Suppressor macrophage treated with lipopolysaccharide for 4 hours (primary cell): ENCODE measurements at regions not wholly inside any gene's neighbourhood (a gene's known extent, or its start where the extent isn't known, plus 50 kb on each side); places are given as distances from the start of the nearest gene placed in this dataset.
"Not testable (repeated sequence)": the region's sequence is repeated elsewhere in the genome, so short reads cannot be mapped to it uniquely, and the experiment has no call there.

Experiments
- DNase-seq: peaks from one replicate; pipeline ENCODE4 v3.0.0-alpha.2; 2020

- peak; percentile 5 for DNase-seq
Observed at GRCh38 chr6:140711019-140711613, 1336.7 kb upstream of the CITED2 start.

- no peak for DNase-seq
Observed at GRCh38 chr6:140708441-140708840, 1334.0 kb upstream of the CITED2 start.

DNA sequence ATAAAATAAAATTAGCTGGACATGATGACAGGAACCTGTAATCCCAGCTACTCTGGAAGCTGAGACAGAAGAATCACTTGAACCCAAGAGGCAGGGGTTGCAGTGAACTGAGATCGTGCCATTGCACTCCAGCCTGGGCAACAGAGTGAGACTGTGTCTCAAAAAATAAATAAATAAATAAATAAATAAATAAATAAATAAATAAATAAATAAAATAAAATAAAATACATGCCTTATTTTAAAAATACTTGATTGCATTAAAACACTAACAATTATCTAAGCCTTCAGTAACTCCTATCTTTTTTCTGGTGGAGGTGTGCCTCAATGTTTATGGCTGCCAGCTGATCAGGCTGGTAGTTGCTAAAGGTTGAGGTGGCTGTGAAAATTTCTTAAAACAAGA is 1329.6 kb upstream of the CITED2 start:
- not testable (repeated sequence) for DNase-seq

GRCh38 chr6:140697585-140697984 is 1323.1 kb upstream of the CITED2 start:
- no peak for DNase-seq

DNA sequence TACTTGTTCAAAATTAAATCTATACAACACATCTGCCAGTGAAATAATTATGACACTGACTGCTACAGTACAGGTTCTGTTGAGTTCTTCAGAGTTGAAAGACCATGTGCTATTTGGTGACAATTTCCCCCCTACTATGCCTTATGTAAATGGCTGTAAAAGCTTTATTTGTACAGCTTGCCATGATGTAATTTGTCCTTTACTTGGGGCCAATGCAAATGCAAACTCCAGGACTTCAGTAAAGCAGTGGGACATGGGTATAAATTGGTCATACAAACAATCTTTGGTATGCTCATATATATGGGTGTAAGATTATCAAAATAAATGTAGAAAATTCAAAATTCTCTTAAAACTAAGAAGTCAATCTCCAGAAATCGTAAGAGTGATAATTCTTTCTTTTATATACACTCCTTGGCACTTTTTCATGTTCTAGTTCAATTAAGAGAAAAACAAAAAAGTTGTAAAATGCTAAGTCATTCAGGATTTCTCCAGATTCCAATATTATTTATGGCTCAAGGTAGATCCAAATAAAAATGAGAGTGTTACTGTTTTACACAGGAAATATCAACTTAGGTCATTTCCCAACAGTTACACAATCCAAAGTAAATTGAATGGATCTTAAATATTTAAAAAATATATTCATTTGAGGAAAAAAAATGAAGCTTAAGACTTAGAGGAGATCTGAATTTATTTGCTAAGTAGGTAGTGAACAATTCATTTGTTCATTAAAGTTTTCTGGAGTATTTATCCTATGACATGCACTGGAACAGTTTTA is 1310.5 kb upstream of the CITED2 start:
- no peak for DNase-seq

- DNase-seq: no peak
Observed at GRCh38 chr6:140677781-140678528, 1303.5 kb upstream of the CITED2 start.

GRCh38 chr6:140671926-140672325 is 1297.5 kb upstream of the CITED2 start:
- DNase-seq: peak; percentile 2

- DNase-seq: no peak
Observed at GRCh38 chr6:140670021-140670420, 1295.6 kb upstream of the CITED2 start.

DNA sequence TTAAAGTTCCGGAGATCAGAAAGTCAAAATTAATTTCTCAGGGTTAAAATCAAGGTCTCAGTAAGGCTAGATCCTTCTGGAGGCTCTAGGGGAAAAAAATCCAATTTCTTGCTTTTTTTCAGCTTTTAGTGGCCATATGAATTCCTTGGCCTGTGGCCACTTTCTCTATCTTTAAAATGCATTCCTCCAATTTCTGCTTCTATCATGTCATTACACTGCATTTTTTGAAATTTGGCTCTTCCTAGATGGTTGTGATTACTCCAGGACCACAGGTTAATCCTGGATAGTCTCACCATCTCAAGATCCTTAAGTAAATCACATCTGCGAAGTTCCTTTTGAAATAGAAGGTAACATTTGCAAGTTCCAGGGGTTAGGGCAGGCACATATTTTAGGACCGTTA is 1294.9 kb upstream of the CITED2 start:
- no peak for DNase-seq

- no peak for DNase-seq
Observed at GRCh38 chr6:140663772-140664171, 1289.3 kb upstream of the CITED2 start.

GRCh38 chr6:140663094-140663493 is 1288.6 kb upstream of the CITED2 start:
- no peak for DNase-seq

DNA sequence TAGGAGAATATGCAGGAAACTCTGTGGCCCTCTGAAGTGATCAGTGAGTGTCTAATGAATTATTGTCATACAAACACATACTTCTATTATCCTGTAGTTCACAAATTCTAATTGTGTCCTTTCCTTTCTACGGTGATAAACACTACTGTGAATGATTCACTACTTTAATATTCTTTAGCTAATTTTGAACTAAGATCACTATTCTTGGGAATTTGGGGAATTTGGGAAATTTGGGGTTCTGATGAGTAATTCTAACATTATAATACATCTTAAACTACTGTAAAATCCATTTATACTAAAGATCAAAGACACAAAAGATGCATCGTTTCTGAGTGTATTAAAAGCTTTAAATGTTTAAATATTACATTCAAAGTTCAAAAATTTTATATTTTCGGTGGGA is 1287.2 kb upstream of the CITED2 start:
- no peak for DNase-seq

GRCh38 chr6:140660295-140660694 is 1285.8 kb upstream of the CITED2 start:
- no peak for DNase-seq

DNA sequence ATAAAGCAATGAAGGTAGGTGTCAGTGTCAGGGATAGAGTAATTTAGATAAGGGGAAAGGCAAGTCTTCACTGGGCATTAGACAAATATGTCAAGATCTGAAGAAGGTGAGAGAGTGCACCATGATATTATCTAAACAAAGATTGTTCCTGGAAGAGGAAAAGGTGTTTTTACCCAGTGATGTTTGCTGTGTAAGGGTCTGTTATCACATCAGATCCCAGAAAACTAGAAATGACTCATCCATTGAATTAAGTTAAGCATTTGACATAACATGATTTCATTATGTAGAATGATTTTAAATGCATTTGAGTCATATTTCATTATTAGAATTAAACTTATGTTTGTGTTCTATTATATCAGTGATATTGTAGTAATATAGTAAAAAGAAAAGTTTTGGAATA is 1279.5 kb upstream of the CITED2 start:
- no peak for DNase-seq

GRCh38 chr6:140653506-140653905 is 1279.1 kb upstream of the CITED2 start:
- DNase-seq: no peak

- DNase-seq: not testable (repeated sequence)
Observed at GRCh38 chr6:140649502-140649901, 1275.1 kb upstream of the CITED2 start.

DNA sequence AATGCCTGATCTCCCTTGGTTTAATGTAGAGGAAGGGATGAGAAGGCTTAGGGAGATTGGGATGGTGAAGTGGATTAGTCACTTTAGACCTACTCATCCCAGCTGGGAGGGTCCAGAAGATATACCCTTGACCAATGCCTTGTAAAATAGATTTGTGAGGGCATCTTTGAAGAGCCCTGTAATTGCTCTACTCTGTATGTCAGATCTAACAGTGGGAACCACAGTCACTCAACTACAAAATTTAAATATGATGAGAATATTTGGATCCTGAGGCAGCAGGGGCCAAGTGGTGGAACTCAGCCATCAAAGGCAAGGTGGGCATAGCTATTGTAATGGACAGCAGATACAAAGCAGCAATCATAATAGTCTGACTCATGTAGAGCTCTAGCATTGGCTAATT is 1272.9 kb upstream of the CITED2 start:
- not testable (repeated sequence) for DNase-seq

- no peak for DNase-seq
Observed at GRCh38 chr6:140644017-140644416, 1269.6 kb upstream of the CITED2 start.

GRCh38 chr6:140641412-140641811 is 1267.0 kb upstream of the CITED2 start:
- DNase-seq: no peak

GRCh38 chr6:140636908-140637402 is 1262.5 kb upstream of the CITED2 start:
- no peak for DNase-seq

DNA sequence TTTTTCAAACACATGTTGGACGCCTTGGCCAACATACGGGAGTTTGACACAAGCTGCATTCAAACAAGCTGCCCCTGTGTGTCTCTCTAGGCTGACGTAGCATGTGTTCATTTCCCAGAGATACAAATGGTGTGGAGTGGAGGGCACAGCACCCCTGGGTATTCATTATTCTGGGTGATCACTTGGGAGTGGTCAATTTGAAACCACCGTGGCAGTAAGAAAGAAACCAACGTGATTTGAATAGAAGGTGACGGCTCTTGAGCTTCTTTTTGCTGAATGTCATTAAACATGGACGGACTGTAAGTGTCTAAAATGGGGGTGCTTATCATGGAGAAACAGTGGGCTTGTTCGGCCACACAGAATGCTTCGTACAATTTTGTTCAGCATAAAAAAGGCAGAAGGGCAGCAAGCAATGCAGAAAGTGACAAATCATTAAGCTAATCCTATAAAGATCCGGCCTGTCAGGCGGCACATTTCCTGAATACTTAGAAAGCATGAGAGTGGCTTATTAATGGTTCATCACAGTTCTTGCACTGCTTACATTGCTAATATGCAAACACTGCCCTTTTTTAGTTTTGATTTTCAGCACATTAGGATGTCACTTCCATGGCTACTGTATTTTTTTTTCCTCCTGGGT is 1261.9 kb upstream of the CITED2 start:
- DNase-seq: no peak

DNA sequence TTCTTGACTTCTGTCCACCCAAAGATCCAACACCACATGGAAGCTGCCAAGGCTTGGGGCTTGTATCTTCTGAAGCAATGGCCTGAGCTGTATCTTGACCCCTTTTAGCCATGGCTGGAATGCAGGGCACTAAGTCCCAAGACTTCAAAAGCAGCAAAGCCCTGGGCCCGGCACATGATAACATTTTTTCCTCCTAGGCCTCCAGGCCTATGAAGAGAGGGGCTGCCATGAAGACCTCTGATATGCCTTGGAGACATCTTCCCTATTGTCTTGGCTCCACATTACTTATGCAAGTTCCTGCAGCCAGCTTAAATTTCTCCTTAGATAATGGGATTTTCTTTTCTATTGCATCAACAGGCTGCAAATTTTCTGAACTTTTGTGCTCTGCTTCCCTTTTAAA is 1252.6 kb upstream of the CITED2 start:
- DNase-seq: no peak

DNA sequence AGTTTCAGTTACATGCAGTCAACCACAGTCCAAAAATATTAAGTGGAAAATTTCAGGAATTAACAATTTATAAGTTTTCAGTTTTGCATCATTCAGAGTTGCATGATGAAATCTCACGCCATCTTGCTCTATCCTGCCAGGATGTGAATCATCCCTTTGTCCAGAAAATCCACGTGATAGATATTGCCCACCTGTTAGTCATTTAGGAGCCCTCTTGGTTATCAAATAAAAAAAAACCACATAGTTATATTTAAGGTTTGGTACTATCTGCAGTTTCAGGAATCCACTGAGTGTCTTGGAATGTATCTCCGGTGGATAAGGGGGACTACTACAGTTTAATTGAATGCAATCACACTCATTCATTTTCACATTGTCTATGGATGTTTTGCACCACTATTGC is 1249.0 kb upstream of the CITED2 start:
- no peak for DNase-seq
